ENCODE measurements at regions not wholly inside any gene's neighbourhood (a gene's known extent, or its start where the extent isn't known, plus 50 kb on each side); places are given as distances from the start of the nearest gene placed in this dataset.

GRCh38 chr7:32167815-32168214 is 97.6 kb upstream of the PDE1C start:
- H3K4me3 ChIP-seq, result no peak overlapping the region
- no peaks in the 10 kb centered on the region for H3K27me3 ChIP-seq
- H3K4me1 ChIP-seq, result peaks cover 2 to 5% of the 10 kb centered on the region in 2 donors
- H3K27ac ChIP-seq, result no peak overlapping the region
- intact Hi-C loops (cut with DNase I; ENCODE audit: low total_unique reads), result no loop called here
- DNase-seq (no peak), ATAC-seq (no peak)
- no peaks in the 10 kb centered on the region for H3K9me3 ChIP-seq
- no peak for TF ChIP-seq CTCF (IDR thresholded peaks at IDR 0.05 in 4 of 5, conservative IDR thresholded peaks at IDR 0.05 in 1 of 5)
- TF ChIP-seq POLR2A (IDR thresholded peaks at IDR 0.05), result no peak
- H3K36me3 ChIP-seq, result no peaks in the 10 kb centered on the region
- in situ Hi-C loops (cut with MboI; ENCODE audit: low sequenced_read_pairs in 4 of 4), result no loop called here

- H3K27me3 ChIP-seq, result no peaks in the 10 kb centered on the region
Observed at GRCh38 chr7:32167256-32167655, 97.0 kb upstream of the PDE1C start.

GRCh38 chr7:32164341-32164996 is 94.3 kb upstream of the PDE1C start:
- TF ChIP-seq POLR2A (IDR thresholded peaks at IDR 0.05) (no peak), CTCF (IDR thresholded peaks at IDR 0.05 in 4 of 5, conservative IDR thresholded peaks at IDR 0.05 in 1 of 5) (peak in 1 of 5 experiments; percentile 25)
- intact Hi-C loops (cut with DNase I; ENCODE audit: low total_unique reads) (loop anchor here (2.0 to 5.0 kb wide), 2 partner anchors 282 to 420 kb away; no protein-coding TSS in a partner anchor), in situ Hi-C loops (cut with MboI; ENCODE audit: low sequenced_read_pairs in 4 of 4) (no loop called here)
- DNase-seq, result no peak
- no peak for ATAC-seq
- H3K4me1 ChIP-seq, result peaks cover 5 to 10% of the 10 kb centered on the region in 2 donors
- H3K27ac ChIP-seq, result no peak overlapping the region
- no peaks in the 10 kb centered on the region for H3K9me3 ChIP-seq
- H3K36me3 ChIP-seq, result no peaks in the 10 kb centered on the region
- no peak overlapping the region for H3K4me3 ChIP-seq
- H3K27me3 ChIP-seq, result no peaks in the 10 kb centered on the region

More at GRCh38 chr7:32167256-32167655, 97.0 kb upstream of the PDE1C start:
- Histone ChIP-seq H3K4me1 (peaks cover 5 to 6% of the 10 kb centered on the region in 2 donors), H3K9me3 (no peaks in the 10 kb centered on the region), H3K4me3 (no peak overlapping the region), H3K36me3 (no peaks in the 10 kb centered on the region), H3K27ac (no peak overlapping the region)
- ATAC-seq (no peak), DNase-seq (no peak)
- in situ Hi-C loops (cut with MboI; ENCODE audit: low sequenced_read_pairs in 4 of 4) (no loop called here), intact Hi-C loops (cut with DNase I; ENCODE audit: low total_unique reads) (no loop called here)
- TF ChIP-seq CTCF (IDR thresholded peaks at IDR 0.05 in 4 of 5, conservative IDR thresholded peaks at IDR 0.05 in 1 of 5) (no peak), POLR2A (IDR thresholded peaks at IDR 0.05) (no peak)

- H3K9me3 ChIP-seq, result no peaks in the 10 kb centered on the region
- no peak overlapping the region for H3K4me3 ChIP-seq
- H3K27me3 ChIP-seq, result no peaks in the 10 kb centered on the region
- TF ChIP-seq POLR2A (IDR thresholded peaks at IDR 0.05) (no peak), CTCF (IDR thresholded peaks at IDR 0.05 in 4 of 5, conservative IDR thresholded peaks at IDR 0.05 in 1 of 5) (no peak)
- peaks cover 5 to 10% of the 10 kb centered on the region in 2 donors for H3K4me1 ChIP-seq
- ATAC-seq, result no peak
- in situ Hi-C loops (cut with MboI; ENCODE audit: low sequenced_read_pairs in 4 of 4) (no loop called here), intact Hi-C loops (cut with DNase I; ENCODE audit: low total_unique reads) (loop anchor here (2.0 to 5.0 kb wide), 2 partner anchors 282 to 419 kb away; no protein-coding TSS in a partner anchor)
- no peak for DNase-seq
- H3K27ac ChIP-seq, result no peak overlapping the region
- no peaks in the 10 kb centered on the region for H3K36me3 ChIP-seq
Observed at GRCh38 chr7:32163896-32164295, 93.7 kb upstream of the PDE1C start.

Measured in gastrocnemius medialis (tissue), 4 donors.